Parathyroid adenoma (tissue), 2 donors: ENCODE measurements at regions not wholly inside any gene's neighbourhood (a gene's known extent, or its start where the extent isn't known, plus 50 kb on each side); places are given as distances from the start of the nearest gene placed in this dataset.
"Not testable (repeated sequence)": the region's sequence is repeated elsewhere in the genome, so short reads cannot be mapped to it uniquely, and the experiment has no call there.

Experiments
- H2AFZ ChIP-seq: fragments of 300-600 bp; sonication (generic); one replicate; pipeline ENCODE4 v1.7.0; 2017; ENCODE audit warnings: antibody characterized with exemption, mild to moderate bottlenecking
- H3K27ac ChIP-seq: fragments of 300-600 bp; sonication (generic); one replicate; pipeline ENCODE4 v1.7.0; 2017
- H3K27me3 ChIP-seq: fragments of 300-600 bp; sonication (generic); one replicate; pipeline ENCODE4 v1.7.0; 2017; ENCODE audit warnings: low read length; ENCODE audit not compliant: control insufficient read depth, insufficient read depth
- H3K36me3 ChIP-seq: fragments of 300-600 bp; sonication (generic); one replicate; pipeline ENCODE4 v1.7.0; 2017; ENCODE audit warnings: low read length; ENCODE audit not compliant: control insufficient read depth, insufficient read depth
- H3K4me1 ChIP-seq: fragments of 300-600 bp; sonication (generic); one replicate; pipeline ENCODE4 v1.7.0; 2017; ENCODE audit warnings: control low read depth
- H3K4me2 ChIP-seq: fragments of 300-600 bp; sonication (generic); one replicate; pipeline ENCODE4 v1.7.0; 2017; ENCODE audit warnings: low read length
- H3K4me3 ChIP-seq: fragments of 300-600 bp; sonication (generic); one replicate; pipeline ENCODE4 v1.7.0; 2017; ENCODE audit warnings: low read depth, low read length
- H3K79me2 ChIP-seq: fragments of 300-600 bp; sonication (generic); one replicate; pipeline ENCODE4 v1.7.0; 2017; ENCODE audit warnings: control low read depth
- H3K9ac ChIP-seq: fragments of 300-600 bp; sonication (generic); one replicate; pipeline ENCODE4 v1.7.0; 2017; ENCODE audit warnings: mild to moderate bottlenecking
- H3K9me3 ChIP-seq: fragments of 300-600 bp; sonication (generic); one replicate; pipeline ENCODE4 v1.7.0; 2017; ENCODE audit warnings: low read length; ENCODE audit not compliant: control insufficient read depth
- CTCF ChIP-seq: fragments of 300-600 bp; sonication (generic); IDR thresholded peaks from one replicate; pipeline ENCODE4 v1.7.0; 2017; ENCODE audit warnings: antibody characterized with exemption, mild to moderate bottlenecking
- donor health status: primary hyperparathyroidism.

- Histone ChIP-seq H2AFZ (no peak overlapping the region), H3K4me3 (no peak overlapping the region), H3K36me3 (no peaks in the 10 kb centered on the region), H3K9me3 (no peaks in the 10 kb centered on the region), H3K4me2 (no peak overlapping the region), H3K9ac (no peak overlapping the region), H3K4me1 (no peaks in the 10 kb centered on the region), H3K27ac (no peak overlapping the region), H3K27me3 (no peaks in the 10 kb centered on the region), H3K79me2 (no peaks in the 10 kb centered on the region)
- TF ChIP-seq CTCF, result no peak
Measured at GRCh38 chr4:147151763-147152162, 206.1 kb upstream of the TTC29 start.

GRCh38 chr4:147157860-147158701 lies 212.4 kb upstream of the TTC29 start:
- H2AFZ ChIP-seq, result peak overlapping the region; percentile 72
- no peaks in the 10 kb centered on the region for H3K9me3 ChIP-seq
- H3K4me1 ChIP-seq, result no peaks in the 10 kb centered on the region
- H3K79me2 ChIP-seq, result no peaks in the 10 kb centered on the region
- no peak overlapping the region for H3K9ac ChIP-seq
- H3K36me3 ChIP-seq, result no peaks in the 10 kb centered on the region
- no peaks in the 10 kb centered on the region for H3K27me3 ChIP-seq
- no peak overlapping the region for H3K4me2 ChIP-seq
- no peak overlapping the region for H3K4me3 ChIP-seq
- no peak overlapping the region for H3K27ac ChIP-seq
- no peak for TF ChIP-seq CTCF

GRCh38 chr4:147160908-147161513 lies 215.3 kb upstream of the TTC29 start:
- Histone ChIP-seq H2AFZ (no peak overlapping the region), H3K36me3 (no peaks in the 10 kb centered on the region)

GRCh38 chr4:147163311-147163710 lies 217.6 kb upstream of the TTC29 start:
- H3K27ac ChIP-seq, result no peak overlapping the region
- H3K4me1 ChIP-seq, result no peaks in the 10 kb centered on the region
- H3K9me3 ChIP-seq, result no peaks in the 10 kb centered on the region
- no peaks in the 10 kb centered on the region for H3K36me3 ChIP-seq
- H3K79me2 ChIP-seq, result no peaks in the 10 kb centered on the region
- H3K4me2 ChIP-seq, result no peak overlapping the region
- H3K27me3 ChIP-seq, result no peaks in the 10 kb centered on the region
- no peak overlapping the region for H3K4me3 ChIP-seq
- TF ChIP-seq CTCF, result no peak
- no peak overlapping the region for H3K9ac ChIP-seq
- no peak overlapping the region for H2AFZ ChIP-seq

More at GRCh38 chr4:147160908-147161513, 215.3 kb upstream of the TTC29 start:
- H3K4me2 ChIP-seq, result no peak overlapping the region
- H3K79me2 ChIP-seq, result no peaks in the 10 kb centered on the region
- no peaks in the 10 kb centered on the region for H3K4me1 ChIP-seq
- peak; percentile 51 for TF ChIP-seq CTCF
- no peaks in the 10 kb centered on the region for H3K9me3 ChIP-seq
- H3K27ac ChIP-seq, result no peak overlapping the region
- no peak overlapping the region for H3K4me3 ChIP-seq
- H3K9ac ChIP-seq, result no peak overlapping the region
- no peaks in the 10 kb centered on the region for H3K27me3 ChIP-seq

GRCh38 chr4:147168200-147168599 lies 222.5 kb upstream of the TTC29 start:
- not testable (repeated sequence) for H3K36me3 ChIP-seq, H3K4me2 ChIP-seq, H3K4me1 ChIP-seq, H3K79me2 ChIP-seq, H3K27me3 ChIP-seq, H3K27ac ChIP-seq, H3K4me3 ChIP-seq, H3K9me3 ChIP-seq, H2AFZ ChIP-seq, H3K9ac ChIP-seq
